Upper lobe of left lung (tissue), 4 donors: ENCODE measurements at regions not wholly inside any gene's neighbourhood (a gene's known extent, or its start where the extent isn't known, plus 50 kb on each side); places are given as distances from the start of the nearest gene placed in this dataset.

Experiments
- POLR2AphosphoS5 ChIP-seq, 2 donors: sonication (generic); formaldehyde crosslinking; IDR thresholded peaks; one replicate each; pipeline ENCODE4 v1.5.1; 2017; ENCODE audit warnings: antibody characterized with exemption in 2 of 2
- TF ChIP-seq, protein P1 (sequence below), 6 experiments: fragments of 450-650 bp in 4 of 6; fragments of 200-600 bp in 2 of 6; sonication (generic) in 2 of 6; IDR thresholded peaks; one replicate each; pipeline ENCODE4 v1.5.1; 2016 to 2019; ENCODE audit warnings: antibody characterized with exemption in 6 of 6

DNA sequence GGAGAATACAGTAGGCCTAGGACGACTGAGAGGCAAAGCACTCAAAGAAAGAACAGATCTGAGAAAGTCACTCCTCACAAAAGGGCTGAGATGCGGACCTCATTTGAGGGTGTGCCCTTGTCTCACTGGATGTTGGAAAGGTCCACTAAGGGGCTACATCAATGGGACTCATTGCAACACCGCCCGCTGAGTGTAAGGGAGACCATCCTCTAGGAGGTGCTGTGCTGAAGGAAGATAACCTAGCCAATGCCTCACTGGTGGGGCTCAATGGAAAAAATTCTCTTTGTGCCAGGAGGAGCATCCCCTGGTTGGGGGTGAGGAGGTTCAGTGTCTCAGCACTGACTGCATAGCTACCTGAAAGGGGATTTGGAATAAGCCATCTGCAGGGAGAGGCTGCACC is 758.7 kb upstream of the CELF2 start:
- TF ChIP-seq, protein P1, sequence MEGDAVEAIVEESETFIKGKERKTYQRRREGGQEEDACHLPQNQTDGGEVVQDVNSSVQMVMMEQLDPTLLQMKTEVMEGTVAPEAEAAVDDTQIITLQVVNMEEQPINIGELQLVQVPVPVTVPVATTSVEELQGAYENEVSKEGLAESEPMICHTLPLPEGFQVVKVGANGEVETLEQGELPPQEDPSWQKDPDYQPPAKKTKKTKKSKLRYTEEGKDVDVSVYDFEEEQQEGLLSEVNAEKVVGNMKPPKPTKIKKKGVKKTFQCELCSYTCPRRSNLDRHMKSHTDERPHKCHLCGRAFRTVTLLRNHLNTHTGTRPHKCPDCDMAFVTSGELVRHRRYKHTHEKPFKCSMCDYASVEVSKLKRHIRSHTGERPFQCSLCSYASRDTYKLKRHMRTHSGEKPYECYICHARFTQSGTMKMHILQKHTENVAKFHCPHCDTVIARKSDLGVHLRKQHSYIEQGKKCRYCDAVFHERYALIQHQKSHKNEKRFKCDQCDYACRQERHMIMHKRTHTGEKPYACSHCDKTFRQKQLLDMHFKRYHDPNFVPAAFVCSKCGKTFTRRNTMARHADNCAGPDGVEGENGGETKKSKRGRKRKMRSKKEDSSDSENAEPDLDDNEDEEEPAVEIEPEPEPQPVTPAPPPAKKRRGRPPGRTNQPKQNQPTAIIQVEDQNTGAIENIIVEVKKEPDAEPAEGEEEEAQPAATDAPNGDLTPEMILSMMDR (IDR thresholded peaks at IDR 0.05) = no peak
- no peak for TF ChIP-seq POLR2AphosphoS5 (IDR thresholded peaks at IDR 0.05)
